H9 (cell line): ENCODE measurements at regions not wholly inside any gene's neighbourhood (a gene's known extent, or its start where the extent isn't known, plus 50 kb on each side); places are given as distances from the start of the nearest gene placed in this dataset.

Experiments used
- DNase-seq: peaks from one replicate; pipeline ENCODE4 v3.0.0-alpha.2; 2017
- H2AFZ ChIP-seq: one replicate; pipeline ENCODE4 v1.6.1; 2013; ENCODE audit warnings: mild to moderate bottlenecking, low read length, control low read depth, moderate library complexity
- H2AK5ac ChIP-seq: 2 replicates; pipeline ENCODE4 v1.6.1; 2013; ENCODE audit warnings: low read length, control low read depth, mixed read lengths; ENCODE audit not compliant: insufficient read length
- H2BK120ac ChIP-seq: one replicate; pipeline ENCODE4 v1.6.1; 2013; ENCODE audit warnings: low read depth, mild to moderate bottlenecking, low read length, control low read depth, inconsistent platforms; ENCODE audit not compliant: poor library complexity, severe bottlenecking
- H2BK12ac ChIP-seq: 2 replicates; pipeline ENCODE4 v1.6.1; 2013; ENCODE audit warnings: low read length, control low read depth, mixed read lengths, low read depth; ENCODE audit not compliant: insufficient read length
- H2BK15ac ChIP-seq: 2 replicates; pipeline ENCODE4 v1.6.1; 2013; ENCODE audit warnings: low read depth, low read length, control low read depth
- H2BK20ac ChIP-seq: one replicate; pipeline ENCODE4 v1.6.1; 2013; ENCODE audit warnings: low read depth, mild to moderate bottlenecking, low read length, control low read depth, inconsistent platforms; ENCODE audit not compliant: poor library complexity, severe bottlenecking
- H2BK5ac ChIP-seq: 2 replicates; pipeline ENCODE4 v1.6.1; 2013; ENCODE audit warnings: low read length, control low read depth, mixed read lengths; ENCODE audit not compliant: insufficient read length
- H3K14ac ChIP-seq: 2 replicates; pipeline ENCODE4 v1.6.1; 2013; ENCODE audit warnings: low read length, control low read depth; ENCODE audit not compliant: insufficient read depth
- H3K18ac ChIP-seq: 2 replicates; pipeline ENCODE4 v1.6.1; 2013; ENCODE audit warnings: low read depth, mild to moderate bottlenecking, mixed read lengths, low read length, control low read depth; ENCODE audit not compliant: insufficient read length
- H3K23ac ChIP-seq: 2 replicates; pipeline ENCODE4 v1.6.1; 2013; ENCODE audit warnings: low read length, control low read depth, mixed read lengths, low read depth; ENCODE audit not compliant: insufficient read length
- H3K23me2 ChIP-seq: 2 replicates; pipeline ENCODE4 v1.6.1; 2013; ENCODE audit warnings: low read depth, mild to moderate bottlenecking, mixed read lengths, low read length, control low read depth; ENCODE audit not compliant: insufficient read length, poor library complexity, severe bottlenecking
- H3K27ac ChIP-seq: 2 replicates; pipeline ENCODE4 v1.5.1; 2013; ENCODE audit warnings: low read length, control low read depth, mixed read lengths, low read depth; ENCODE audit not compliant: insufficient read length
- H3K27me3 ChIP-seq: 2 replicates; pipeline ENCODE4 v1.6.1; 2013; ENCODE audit warnings: low read length, control low read depth, inconsistent platforms; ENCODE audit not compliant: insufficient read depth
- H3K4ac ChIP-seq: 2 replicates; pipeline ENCODE4 v1.6.1; 2013; ENCODE audit warnings: low read depth, mild to moderate bottlenecking, control low read depth, inconsistent platforms, low read length, moderate library complexity
- H3K4me1 ChIP-seq: 2 replicates; pipeline ENCODE4 v1.6.1; 2013; ENCODE audit warnings: low read length, control low read depth, inconsistent platforms; ENCODE audit not compliant: insufficient read depth
- H3K4me2 ChIP-seq: 2 replicates; pipeline ENCODE4 v1.6.1; 2013; ENCODE audit warnings: low read length, control low read depth, mixed read lengths; ENCODE audit not compliant: insufficient read length, insufficient read depth
- H3K56ac ChIP-seq: 2 replicates; pipeline ENCODE4 v1.6.1; 2013; ENCODE audit warnings: low read depth, mild to moderate bottlenecking, mixed read lengths, low read length, control low read depth; ENCODE audit not compliant: insufficient read length
- H3K79me1 ChIP-seq: 2 replicates; pipeline ENCODE4 v1.6.1; 2013; ENCODE audit warnings: low read depth, mild to moderate bottlenecking, moderate library complexity, low read length, control low read depth, inconsistent platforms; ENCODE audit not compliant: insufficient read depth, poor library complexity, severe bottlenecking
- H3K79me2 ChIP-seq: 2 replicates; pipeline ENCODE4 v1.6.1; 2013; ENCODE audit warnings: low read length, control low read depth, inconsistent platforms; ENCODE audit not compliant: insufficient read depth
- H3K9ac ChIP-seq: 2 replicates; pipeline ENCODE4 v1.6.1; 2013; ENCODE audit warnings: low read length, control low read depth, mixed read lengths; ENCODE audit not compliant: insufficient read length; ENCODE audit errors: extremely low read depth
- H3K9me3 ChIP-seq: one replicate; pipeline ENCODE4 v1.6.1; 2013; ENCODE audit warnings: low read depth, low read length, inconsistent platforms; ENCODE audit not compliant: control insufficient read depth
- H3T11ph ChIP-seq: one replicate; pipeline ENCODE4 v1.6.1; 2013; ENCODE audit warnings: mild to moderate bottlenecking, low read length, control low read depth, inconsistent platforms
- H4K20me1 ChIP-seq: one replicate; pipeline ENCODE4 v1.6.1; 2013; ENCODE audit not compliant: control insufficient read depth, insufficient read length, insufficient read depth
- H4K5ac ChIP-seq: 2 replicates; pipeline ENCODE4 v1.6.1; 2013; ENCODE audit warnings: low read depth, mild to moderate bottlenecking, mixed read lengths, low read length, control low read depth; ENCODE audit not compliant: insufficient read length
- H4K8ac ChIP-seq: replicated peaks from 2 replicates; pipeline ENCODE4 v1.6.1; 2013; ENCODE audit warnings: low read length, control low read depth, mixed read lengths, low read depth; ENCODE audit not compliant: insufficient read length
- H4K91ac ChIP-seq: 2 replicates; pipeline ENCODE4 v1.6.1; 2013; ENCODE audit warnings: low read depth, mild to moderate bottlenecking, moderate library complexity, mixed read lengths, low read length, control low read depth; ENCODE audit not compliant: insufficient read length
- H3K27ac Mint-ChIP-seq, 3 experiments: 2 replicates in 2 of 3; 3 replicates in 1 of 3; pipeline ENCODE4 v1.8.0; 2020 to 2021; ENCODE audit warnings: mixed read lengths in 3 of 3, mild to moderate bottlenecking in 1 of 3, moderate library complexity in 1 of 3
- H3K27me3 Mint-ChIP-seq: 2 replicates; pipeline ENCODE4 v1.8.0; 2021; ENCODE audit warnings: low read depth, mild to moderate bottlenecking, moderate library complexity, mixed read lengths
- H3K36me3 Mint-ChIP-seq, 3 experiments: 2 replicates in 2 of 3; 3 replicates in 1 of 3; pipeline ENCODE4 v1.8.0; 2020 to 2021; ENCODE audit warnings: low read depth in 3 of 3, mixed read lengths in 3 of 3; ENCODE audit not compliant: insufficient read depth in 1 of 3
- H3K4me1 Mint-ChIP-seq, 2 experiments: 2 replicates each; pipeline ENCODE4 v1.8.0; 2020; ENCODE audit warnings: mixed read lengths in 2 of 2
- H3K4me3 Mint-ChIP-seq, 2 experiments: 2 replicates in 1 of 2; 3 replicates in 1 of 2; pipeline ENCODE4 v1.8.0; 2020 to 2021; ENCODE audit warnings: mild to moderate bottlenecking in 2 of 2, mixed read lengths in 2 of 2, moderate library complexity in 1 of 2
- H3K9me3 Mint-ChIP-seq, 2 experiments: 2 replicates in 1 of 2; 3 replicates in 1 of 2; pipeline ENCODE4 v1.8.0; 2020; ENCODE audit warnings: mild to moderate bottlenecking in 2 of 2, mixed read lengths in 2 of 2, moderate library complexity in 1 of 2
- WGBS: extraction: QIAGEN DNeasy Blood & Tissue Kit; methylation state at CpG from one replicate; pipeline ENCODE4 v1.1.7; 2013; ENCODE audit warnings: missing lambda C conversion rate, low lambda C conversion rate, mixed read lengths; ENCODE audit not compliant: insufficient read length; ENCODE audit errors: extremely low coverage; 5-methylcytosine and 5-hydroxymethylcytosine counted together
- TF ChIP-seq, protein P1 (sequence below): fragments of 200-600 bp; sonication (generic); conservative IDR thresholded peaks from 3 replicates; pipeline ENCODE4 v1.8.0; 2021; ENCODE audit warnings: antibody characterized with exemption, mild to moderate bottlenecking

DNA sequence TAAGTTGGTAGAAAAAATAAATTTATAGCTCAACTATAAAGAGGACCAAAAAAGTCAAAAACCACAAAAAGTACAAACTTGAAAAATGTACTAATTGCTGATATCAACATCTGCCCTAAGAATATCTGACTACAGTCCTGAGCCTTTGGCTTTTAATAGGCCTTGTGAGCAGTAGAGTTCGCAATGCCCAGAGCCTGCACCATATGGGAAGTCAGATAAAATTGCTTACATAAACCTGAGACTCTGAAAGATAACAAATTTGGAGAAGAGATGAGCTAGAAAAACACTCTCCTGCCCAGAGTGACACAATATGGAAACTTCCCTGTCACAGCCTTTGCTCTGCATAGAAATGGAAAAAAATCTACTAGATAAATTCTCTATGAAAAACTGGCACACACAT is 368.0 kb upstream of the GRIN3A start:
- H4K5ac ChIP-seq, result no peak overlapping the region
- no peak overlapping the region for H2BK120ac ChIP-seq
- H3K79me1 ChIP-seq, result no peaks in the 10 kb centered on the region
- H3K9ac ChIP-seq, result no peak overlapping the region
- no peaks in the 10 kb centered on the region for H3K27me3 Mint-ChIP-seq
- H3T11ph ChIP-seq, result no peak overlapping the region
- no peak overlapping the region for H3K23ac ChIP-seq
- H3K4me1 Mint-ChIP-seq, result no peaks in the 10 kb centered on the region
- H3K4me1 ChIP-seq, result no peaks in the 10 kb centered on the region
- no peak overlapping the region for H2AFZ ChIP-seq
- H3K9me3 ChIP-seq, result no peaks in the 10 kb centered on the region
- no peak overlapping the region for H3K27ac Mint-ChIP-seq
- no peak overlapping the region for H3K27ac ChIP-seq
- no peak overlapping the region for H4K8ac ChIP-seq
- no peak overlapping the region for H3K4ac ChIP-seq
- no peak overlapping the region for H4K91ac ChIP-seq
- no peak overlapping the region for H2BK12ac ChIP-seq
- no peaks in the 10 kb centered on the region; a peak in 2 of 5 replicates for H3K9me3 Mint-ChIP-seq
- H3K27me3 ChIP-seq, result no peaks in the 10 kb centered on the region
- no peaks in the 10 kb centered on the region for H3K23me2 ChIP-seq
- no peaks in the 10 kb centered on the region for H3K79me2 ChIP-seq
- no peak overlapping the region for H3K4me2 ChIP-seq
- H2BK15ac ChIP-seq, result no peak overlapping the region
- no peaks in the 10 kb centered on the region for H4K20me1 ChIP-seq
- H3K56ac ChIP-seq, result no peak overlapping the region
- no CpG with 5 or more reads among the region's 1 CpG for WGBS
- no peak overlapping the region for H2AK5ac ChIP-seq
- no peaks in the 10 kb centered on the region for H3K36me3 Mint-ChIP-seq
- no peak for DNase-seq
- no peak overlapping the region for H2BK20ac ChIP-seq
- H3K4me3 Mint-ChIP-seq, result no peak overlapping the region
- TF ChIP-seq, protein P1, sequence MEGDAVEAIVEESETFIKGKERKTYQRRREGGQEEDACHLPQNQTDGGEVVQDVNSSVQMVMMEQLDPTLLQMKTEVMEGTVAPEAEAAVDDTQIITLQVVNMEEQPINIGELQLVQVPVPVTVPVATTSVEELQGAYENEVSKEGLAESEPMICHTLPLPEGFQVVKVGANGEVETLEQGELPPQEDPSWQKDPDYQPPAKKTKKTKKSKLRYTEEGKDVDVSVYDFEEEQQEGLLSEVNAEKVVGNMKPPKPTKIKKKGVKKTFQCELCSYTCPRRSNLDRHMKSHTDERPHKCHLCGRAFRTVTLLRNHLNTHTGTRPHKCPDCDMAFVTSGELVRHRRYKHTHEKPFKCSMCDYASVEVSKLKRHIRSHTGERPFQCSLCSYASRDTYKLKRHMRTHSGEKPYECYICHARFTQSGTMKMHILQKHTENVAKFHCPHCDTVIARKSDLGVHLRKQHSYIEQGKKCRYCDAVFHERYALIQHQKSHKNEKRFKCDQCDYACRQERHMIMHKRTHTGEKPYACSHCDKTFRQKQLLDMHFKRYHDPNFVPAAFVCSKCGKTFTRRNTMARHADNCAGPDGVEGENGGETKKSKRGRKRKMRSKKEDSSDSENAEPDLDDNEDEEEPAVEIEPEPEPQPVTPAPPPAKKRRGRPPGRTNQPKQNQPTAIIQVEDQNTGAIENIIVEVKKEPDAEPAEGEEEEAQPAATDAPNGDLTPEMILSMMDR, result no peak
- H2BK5ac ChIP-seq, result no peak overlapping the region
- no peak overlapping the region for H3K18ac ChIP-seq
- no peak overlapping the region for H3K14ac ChIP-seq
